H1 (cell line): ENCODE measurements at regions not wholly inside any gene's neighbourhood (a gene's known extent, or its start where the extent isn't known, plus 50 kb on each side); places are given as distances from the start of the nearest gene placed in this dataset.

Experiments used
- CTCF ChIA-PET: fragments of 300-600 bp; sonication (Branson Sonifier 250); formaldehyde crosslinking; loops from one replicate; lab custom pipeline; 2021; ENCODE audit not compliant: partially characterized antibody; lab: Charles Lee
- POLR2A ChIA-PET: fragments of 300-600 bp; sonication (Branson Sonifier 250); formaldehyde crosslinking; loops from one replicate; lab custom pipeline; 2021; ENCODE audit warnings: inconsistent platforms; ENCODE audit not compliant: partially characterized antibody; lab: Charles Lee
- DNase-seq, 2 experiments: peaks; one replicate each; pipeline versions ENCODE4 v3.0.0 to v3.0.0-alpha.2; 2010 to 2022; ENCODE audit warnings: low spot score in 2 of 2, low read depth in 1 of 2, mixed read lengths in 1 of 2
- FAIRE-seq: peaks from 2 replicates; lab custom pipeline; 2011; peaks lifted over from hg19 to GRCh38; lab: Jason Lieb, UNC
- H2AFZ ChIP-seq: 2 replicates; pipeline ENCODE4 v1.8.1; 2012; ENCODE audit warnings: low read length, inconsistent platforms
- H2AK5ac ChIP-seq: 2 replicates; pipeline ENCODE4 v1.6.1; 2013; ENCODE audit warnings: low read depth, low read length
- H2BK120ac ChIP-seq: replicated peaks from 2 replicates; pipeline ENCODE3; 2013; ENCODE audit warnings: low read depth, low read length, inconsistent platforms
- H2BK12ac ChIP-seq: 2 replicates; pipeline ENCODE4 v1.6.1; 2013; ENCODE audit warnings: low read depth, low read length
- H2BK15ac ChIP-seq: 2 replicates; pipeline ENCODE4 v1.6.1; 2013; ENCODE audit warnings: low read length
- H2BK20ac ChIP-seq: 2 replicates; pipeline ENCODE4 v1.6.1; 2013; ENCODE audit warnings: low read length
- H2BK5ac ChIP-seq: 2 replicates; pipeline ENCODE4 v1.6.1; 2013; ENCODE audit warnings: low read depth, low read length
- H3K14ac ChIP-seq: 2 replicates; pipeline ENCODE4 v1.6.1; 2013; ENCODE audit warnings: inconsistent platforms; ENCODE audit not compliant: insufficient read length
- H3K18ac ChIP-seq: 2 replicates; pipeline ENCODE4 v1.6.1; 2013; ENCODE audit warnings: low read length; ENCODE audit errors: extremely low read depth
- H3K23ac ChIP-seq: 2 replicates; pipeline ENCODE4 v1.6.1; 2013; ENCODE audit warnings: inconsistent platforms; ENCODE audit not compliant: insufficient read length
- H3K23me2 ChIP-seq: 2 replicates; pipeline ENCODE4 v1.6.1; 2013; ENCODE audit warnings: low read depth, low read length
- H3K27ac ChIP-seq: 2 replicates; pipeline ENCODE4 v1.6.1; 2011; ENCODE audit warnings: low read depth, low read length, inconsistent platforms
- H3K27me3 ChIP-seq, 4 experiments: replicated peaks in 1 of 4; 1 replicate in 1 of 4; 2 replicates in 3 of 4; pipeline versions ENCODE4 v1.6.1 to v1.8.1; 2011 to 2013; ENCODE audit warnings: low read length in 3 of 4, mild to moderate bottlenecking in 3 of 4, inconsistent platforms in 2 of 4, mixed read lengths in 2 of 4, moderate library complexity in 1 of 4; ENCODE audit not compliant: control insufficient read depth in 3 of 4, insufficient read depth in 3 of 4; ENCODE audit errors: extremely low read depth in 1 of 4
- H3K36me3 ChIP-seq, 4 experiments: 2 replicates each; pipeline versions ENCODE4 v1.6.1 to v1.8.1; 2011 to 2013; ENCODE audit warnings: mild to moderate bottlenecking in 4 of 4, low read length in 3 of 4, moderate library complexity in 2 of 4, control low read depth in 1 of 4, inconsistent platforms in 1 of 4; ENCODE audit not compliant: insufficient read depth in 4 of 4, control insufficient read depth in 2 of 4
- H3K4ac ChIP-seq: replicated peaks from 2 replicates; pipeline ENCODE3; 2013; ENCODE audit warnings: low read length, low read depth, mixed read lengths, inconsistent platforms; ENCODE audit not compliant: insufficient read length
- H3K4me1 ChIP-seq, 4 experiments: replicated peaks in 1 of 4; 1 replicate in 1 of 4; 2 replicates in 3 of 4; pipeline versions ENCODE4 v1.6.1 to v1.8.1; 2011 to 2013; ENCODE audit warnings: low read length in 3 of 4, inconsistent platforms in 2 of 4, mixed read lengths in 1 of 4; ENCODE audit not compliant: insufficient read depth in 4 of 4, control insufficient read depth in 3 of 4
- H3K4me2 ChIP-seq, 2 experiments: 2 replicates each; pipeline versions ENCODE4 v1.6.1 to v1.8.1; 2011 to 2013; ENCODE audit warnings: low read depth in 2 of 2, low read length in 2 of 2, control low read depth in 1 of 2, inconsistent platforms in 1 of 2, mild to moderate bottlenecking in 1 of 2; ENCODE audit not compliant: insufficient read depth in 1 of 2
- H3K4me3 ChIP-seq, 4 experiments: fragments of 200-600, 300-600 bp in 1 of 4; sonication (generic), shearing (Covaris generic), sonication (Bioruptor Twin) in 1 of 4; 2 replicates each; pipeline versions ENCODE4 v1.5.1 to v1.8.1; 2011 to 2016; ENCODE audit warnings: low read length in 4 of 4, low read depth in 3 of 4, control low read depth in 2 of 4, inconsistent platforms in 2 of 4, mild to moderate bottlenecking in 2 of 4, mixed read lengths in 1 of 4, moderate library complexity in 1 of 4; ENCODE audit not compliant: insufficient read depth in 2 of 4; ENCODE audit errors: extremely low read depth in 1 of 4
- H3K56ac ChIP-seq: replicated peaks from 2 replicates; pipeline ENCODE3; 2013; ENCODE audit warnings: low read depth, mild to moderate bottlenecking, mixed read lengths, low read length, inconsistent platforms; ENCODE audit not compliant: insufficient read length
- H3K79me1 ChIP-seq: 2 replicates; pipeline ENCODE4 v1.6.1; 2013; ENCODE audit warnings: low read depth, low read length, control low read depth
- H3K79me2 ChIP-seq, 2 experiments: 2 replicates each; pipeline versions ENCODE4 v1.6.1 to v1.8.1; 2012 to 2013; ENCODE audit warnings: low read length in 2 of 2, mild to moderate bottlenecking in 2 of 2, inconsistent platforms in 1 of 2; ENCODE audit not compliant: insufficient read depth in 2 of 2, control insufficient read depth in 1 of 2
- H3K9ac ChIP-seq, 4 experiments: replicated peaks in 1 of 4; 1 replicate in 1 of 4; 2 replicates in 3 of 4; pipeline versions ENCODE4 v1.6.1 to v1.8.1; 2011 to 2013; ENCODE audit warnings: low read depth in 3 of 4, low read length in 3 of 4, control low read depth in 2 of 4, mild to moderate bottlenecking in 2 of 4, moderate library complexity in 2 of 4, inconsistent platforms in 1 of 4; ENCODE audit errors: extremely low read depth in 1 of 4
- H3K9me3 ChIP-seq, 2 experiments: 2 replicates each; pipeline versions ENCODE4 v1.6.1 to v1.8.1; 2012 to 2013; ENCODE audit warnings: mild to moderate bottlenecking in 2 of 2, moderate library complexity in 2 of 2, control low read depth in 1 of 2, inconsistent platforms in 1 of 2, low read depth in 1 of 2, low read length in 1 of 2, mixed read lengths in 1 of 2; ENCODE audit not compliant: insufficient read depth in 2 of 2
- H4K20me1 ChIP-seq, 2 experiments: replicated peaks in 1 of 2; 2 replicates each; pipeline versions ENCODE3 to v1.8.1; 2011 to 2013; ENCODE audit warnings: inconsistent platforms in 2 of 2, low read length in 2 of 2, mild to moderate bottlenecking in 1 of 2; ENCODE audit not compliant: insufficient read depth in 2 of 2, control insufficient read depth in 1 of 2
- H4K5ac ChIP-seq: 2 replicates; pipeline ENCODE4 v1.6.1; 2013; ENCODE audit warnings: low read length, low read depth, mixed read lengths, inconsistent platforms; ENCODE audit not compliant: insufficient read length
- H4K8ac ChIP-seq: 2 replicates; pipeline ENCODE4 v1.8.0; 2013; ENCODE audit warnings: mild to moderate bottlenecking, moderate library complexity, low read length, inconsistent platforms; ENCODE audit not compliant: insufficient read depth; ENCODE audit errors: extremely low read depth
- H4K91ac ChIP-seq: replicated peaks from 2 replicates; pipeline ENCODE3; 2013; ENCODE audit warnings: low read length, mixed read lengths, inconsistent platforms; ENCODE audit not compliant: insufficient read length
- CEBPB ChIP-seq: IDR thresholded peaks from 2 replicates; pipeline ENCODE4 v1.6.1; 2012; ENCODE audit warnings: low read depth, low read length
- CTCF ChIP-seq, 3 experiments: IDR thresholded peaks; 1 replicate in 2 of 3; 2 replicates in 1 of 3; pipeline versions ENCODE4 v1.5.1 to v1.6.1; 2011; ENCODE audit warnings: low read length in 3 of 3, mild to moderate bottlenecking in 3 of 3, inconsistent platforms in 2 of 3, low read depth in 1 of 3, moderate library complexity in 1 of 3; ENCODE audit not compliant: insufficient read depth in 1 of 3; ENCODE audit errors: control extremely low read depth in 1 of 3
- JUND ChIP-seq: IDR thresholded peaks from 2 replicates; pipeline ENCODE4 v1.6.1; 2011; ENCODE audit warnings: mild to moderate bottlenecking, improper control_type of control experiment, low read length
- KDM5A ChIP-seq: fragments of 200-600 bp; IDR thresholded peaks from 2 replicates; pipeline ENCODE4 v1.7.1; 2012; ENCODE audit warnings: mild to moderate bottlenecking, low read length, inconsistent platforms, mixed read lengths
- NANOG ChIP-seq: IDR thresholded peaks from 2 replicates; pipeline ENCODE4 v1.6.1; 2011; ENCODE audit warnings: low read length, low read depth, mild to moderate bottlenecking, inconsistent platforms; ENCODE audit not compliant: insufficient read depth, poor library complexity, severe bottlenecking
- POLR2AphosphoS5 ChIP-seq: IDR thresholded peaks from 2 replicates; pipeline ENCODE4 v1.6.1; 2011; ENCODE audit warnings: low read depth, low read length
- POU5F1 ChIP-seq: IDR thresholded peaks from 2 replicates; pipeline ENCODE4 v1.6.1; 2011; ENCODE audit warnings: low read depth, mild to moderate bottlenecking, low read length, moderate library complexity
- TBP ChIP-seq: IDR thresholded peaks from 2 replicates; pipeline ENCODE4 v1.6.1; 2011; ENCODE audit warnings: low read depth, low read length, improper control_type of control experiment
- TCF12 ChIP-seq: IDR thresholded peaks from 2 replicates; pipeline ENCODE4 v1.6.1; 2011; ENCODE audit warnings: low read depth, mild to moderate bottlenecking, low read length
- WGBS, 2 experiments: shearing (Covaris generic) in 1 of 2; methylation state at CpG; one replicate each; pipeline versions ENCODE4 v1.1.6 to v1.1.7; 2013 to 2015; ENCODE audit warnings: low lambda C conversion rate in 2 of 2, mixed read lengths in 2 of 2, inconsistent platforms in 1 of 2, low coverage in 1 of 2, missing lambda C conversion rate in 1 of 2; ENCODE audit not compliant: insufficient replicate concordance in 2 of 2, insufficient coverage in 1 of 2, insufficient read length in 1 of 2; ENCODE audit errors: extremely low coverage in 1 of 2, missing lambda C conversion rate in 1 of 2; 5-methylcytosine and 5-hydroxymethylcytosine counted together
- TF ChIP-seq, protein P1 (sequence below): IDR thresholded peaks from 2 replicates; pipeline ENCODE4 v1.6.1; 2011; ENCODE audit warnings: low read depth, mild to moderate bottlenecking, low read length; ENCODE audit not compliant: insufficient read depth

- Histone ChIP-seq H4K20me1 (no peaks in the 10 kb centered on the region), H4K8ac (no peak overlapping the region), H2BK12ac (no peak overlapping the region), H2AK5ac (no peak overlapping the region), H3K23ac (no peak overlapping the region), H3K9ac (no peak overlapping the region), H3K4ac (no peak overlapping the region), H2BK120ac (no peak overlapping the region), H3K23me2 (no peaks in the 10 kb centered on the region), H2BK15ac (no peak overlapping the region), H3K18ac (no peak overlapping the region), H3K14ac (no peak overlapping the region), H2BK20ac (no peak overlapping the region), H2AFZ (no peak overlapping the region), H3K79me1 (no peaks in the 10 kb centered on the region), H4K91ac (no peak overlapping the region), H3K9me3 (peaks cover 67 to 83% of the 10 kb centered on the region in 2 experiments), H3K27ac (no peak overlapping the region), H4K5ac (no peak overlapping the region), H3K27me3 (no peaks in the 10 kb centered on the region), H3K4me2 (no peak overlapping the region), H3K4me3 (no peak overlapping the region), H3K4me1 (no peaks in the 10 kb centered on the region), H3K56ac (no peak overlapping the region)
- WGBS, 2 experiments = 84% methylated on average over 27 of the region's 27 CpGs; no CpG with 5 or more reads in 1 of the 2 experiments
- ChIA-PET CTCF (no interaction called here), POLR2A (no interaction called here)
- FAIRE-seq (no peak), DNase-seq (no peak)
- TF ChIP-seq TBP (no peak), NANOG (no peak), POU5F1 (no peak), CEBPB (no peak), CTCF (IDR thresholded peaks at IDR 0.05; ENCODE audit: control extremely low read depth in 1 of 3, insufficient read depth in 1 of 3, low read depth in 1 of 3, low read length in 3 of 3) (no peak), JUND (no peak), POLR2AphosphoS5 (no peak), TCF12 (no peak), KDM5A (no peak)
- TF ChIP-seq, protein P1, sequence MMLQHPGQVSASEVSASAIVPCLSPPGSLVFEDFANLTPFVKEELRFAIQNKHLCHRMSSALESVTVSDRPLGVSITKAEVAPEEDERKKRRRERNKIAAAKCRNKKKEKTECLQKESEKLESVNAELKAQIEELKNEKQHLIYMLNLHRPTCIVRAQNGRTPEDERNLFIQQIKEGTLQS = no peak
- TF ChIP-seq, all 59 proteins: peak for 0
- Histone ChIP-seq H2BK5ac (no peak overlapping the region), H3K36me3 (no peaks in the 10 kb centered on the region; a peak in 1 of 8 replicates), H3K79me2 (no peaks in the 10 kb centered on the region)
Observed at GRCh38 chr12:34203866-34204620, 181.7 kb downstream of the ALG10 start.
